WTC11 (cell line): ENCODE measurements at regions not wholly inside any gene's neighbourhood (a gene's known extent, or its start where the extent isn't known, plus 50 kb on each side); places are given as distances from the start of the nearest gene placed in this dataset.
A peak's percentile ranks its signal among the peaks of the same experiment; 100 is the strongest.

Source experiments
- ATAC-seq: fragments of 200-7000 bp; cut with Tn5 transposase; 2 replicates; pipeline ENCODE4 v1.10.0; 2021; ENCODE audit warnings: mild to moderate bottlenecking, moderate library complexity
- CTCF ChIA-PET: fragments of 300-600 bp; sonication (Branson Sonifier 250); formaldehyde crosslinking; loops from one replicate; lab custom pipeline; 2021; ENCODE audit warnings: antibody characterized with exemption; lab: Charles Lee
- POLR2A ChIA-PET: fragments of 350-600 bp; sonication (Branson Sonifier 250); formaldehyde crosslinking; loops from one replicate; lab custom pipeline; 2021; ENCODE audit warnings: antibody characterized with exemption; lab: Charles Lee
- DNase-seq: peaks from one replicate; pipeline ENCODE4 v3.0.0; 2021; ENCODE audit warnings: low spot score
- H3K27ac Mint-ChIP-seq: 2 replicates; pipeline ENCODE4 v1.8.0; 2021; ENCODE audit warnings: mixed read lengths
- H3K27me3 Mint-ChIP-seq: 2 replicates; pipeline ENCODE4 v1.8.0; 2021; ENCODE audit warnings: low read depth, mild to moderate bottlenecking, moderate library complexity, mixed read lengths
- H3K36me3 Mint-ChIP-seq: 2 replicates; pipeline ENCODE4 v1.8.0; 2021; ENCODE audit warnings: mixed read lengths
- H3K4me1 Mint-ChIP-seq: 2 replicates; pipeline ENCODE4 v1.8.0; 2022; ENCODE audit warnings: mixed read lengths
- H3K4me3 Mint-ChIP-seq: 2 replicates; pipeline ENCODE4 v1.8.0; 2021; ENCODE audit warnings: mild to moderate bottlenecking, moderate library complexity, mixed read lengths
- H3K9me3 Mint-ChIP-seq: 2 replicates; pipeline ENCODE4 v1.8.0; 2021; ENCODE audit warnings: mixed read lengths
- ATF2 ChIP-seq: sonication (generic); formaldehyde crosslinking; IDR thresholded peaks from 2 replicates; pipeline ENCODE4 v1.8.1; 2022; ENCODE audit warnings: low read depth, missing genetic modification reagents, borderline replicate concordance
- CREB1 ChIP-seq: sonication (generic); formaldehyde crosslinking; IDR thresholded peaks from 2 replicates; pipeline ENCODE4 v1.8.0; 2023; ENCODE audit warnings: mild to moderate bottlenecking, missing genetic modification reagents
- ETV6 ChIP-seq: sonication (generic); formaldehyde crosslinking; IDR thresholded peaks from 2 replicates; pipeline ENCODE4 v1.8.1; 2022; ENCODE audit warnings: mild to moderate bottlenecking, missing genetic modification reagents
- GABPB1 ChIP-seq: sonication (generic); formaldehyde crosslinking; IDR thresholded peaks from 2 replicates; pipeline ENCODE4 v1.8.1; 2023; ENCODE audit warnings: mild to moderate bottlenecking, missing genetic modification reagents
- IRF2 ChIP-seq: sonication (generic); formaldehyde crosslinking; IDR thresholded peaks from 2 replicates; pipeline ENCODE4 v1.8.0; 2022; ENCODE audit warnings: low read depth, missing genetic modification reagents, borderline replicate concordance
- MAX ChIP-seq: sonication (generic); formaldehyde crosslinking; IDR thresholded peaks from 2 replicates; pipeline ENCODE4 v1.8.0; 2022; ENCODE audit warnings: mild to moderate bottlenecking, missing genetic modification reagents
- NFE2L1 ChIP-seq: sonication (generic); formaldehyde crosslinking; IDR thresholded peaks from 2 replicates; pipeline ENCODE4 v1.8.1; 2023; ENCODE audit warnings: missing genetic modification reagents
- RELA ChIP-seq: sonication (generic); formaldehyde crosslinking; IDR thresholded peaks from 2 replicates; pipeline ENCODE4 v1.8.1; 2022; ENCODE audit warnings: missing genetic modification reagents, mild to moderate bottlenecking, borderline replicate concordance
- RORB ChIP-seq: fragments of 250-450 bp; sonication (Bioruptor Pico); IDR thresholded peaks from 2 replicates; pipeline ENCODE4 v1.9.0; 2021; ENCODE audit warnings: mild to moderate bottlenecking
- SMAD4 ChIP-seq: sonication (generic); formaldehyde crosslinking; IDR thresholded peaks from 2 replicates; pipeline ENCODE4 v1.8.0; 2022; ENCODE audit warnings: mild to moderate bottlenecking, missing genetic modification reagents
- SOX15 ChIP-seq: fragments of 250-450 bp; sonication (Bioruptor Pico); IDR thresholded peaks from 2 replicates; pipeline ENCODE4 v1.9.0; 2021; ENCODE audit warnings: mild to moderate bottlenecking
- TEAD1 ChIP-seq: sonication (generic); formaldehyde crosslinking; IDR thresholded peaks from 2 replicates; pipeline ENCODE4 v1.8.0; 2022; ENCODE audit warnings: mild to moderate bottlenecking, missing genetic modification reagents
- USF2 ChIP-seq: sonication (generic); formaldehyde crosslinking; IDR thresholded peaks from 2 replicates; pipeline ENCODE4 v1.8.1; 2023; ENCODE audit warnings: mild to moderate bottlenecking, missing genetic modification reagents, moderate library complexity
- ZNF416 ChIP-seq: fragments of 250-450 bp; sonication (Bioruptor Pico); IDR thresholded peaks from 2 replicates; pipeline ENCODE4 v1.9.0; 2021; ENCODE audit warnings: mild to moderate bottlenecking, inconsistent platforms
- TF ChIP-seq, protein P1 (sequence below): sonication (generic); formaldehyde crosslinking; IDR thresholded peaks from 2 replicates; pipeline ENCODE4 v1.8.0; 2022; ENCODE audit warnings: mild to moderate bottlenecking, missing genetic modification reagents
- TF ChIP-seq, protein P2 (sequence below): sonication (generic); formaldehyde crosslinking; IDR thresholded peaks from 2 replicates; pipeline ENCODE4 v1.8.1; 2022; ENCODE audit warnings: mild to moderate bottlenecking, moderate library complexity, missing genetic modification reagents
- TF ChIP-seq, protein P3 (sequence below): sonication (generic); formaldehyde crosslinking; conservative IDR thresholded peaks from 2 replicates; pipeline ENCODE4 v1.8.1; 2022; ENCODE audit warnings: mild to moderate bottlenecking, missing genetic modification reagents

GRCh38 chr2:164068063-164068462, 332.3 kb upstream of the FIGN start:
- CTCF ChIA-PET = no interaction called here
- Mint-ChIP-seq H3K27ac (no peak overlapping the region), H3K36me3 (no peaks in the 10 kb centered on the region), H3K27me3 (no peaks in the 10 kb centered on the region), H3K4me3 (no peak overlapping the region), H3K9me3 (no peaks in the 10 kb centered on the region), H3K4me1 (peaks cover 19% of the 10 kb centered on the region)
- DNase-seq = no peak
- ATAC-seq = peak; percentile 56
- POLR2A ChIA-PET = no interaction called here
- no peak for TF ChIP-seq NFE2L1 (CRISPR knock-in tag)

- Mint-ChIP-seq H3K36me3 (no peaks in the 10 kb centered on the region), H3K9me3 (no peaks in the 10 kb centered on the region), H3K27me3 (no peaks in the 10 kb centered on the region), H3K4me1 (peaks cover 19% of the 10 kb centered on the region), H3K27ac (no peak overlapping the region), H3K4me3 (no peak overlapping the region)
- no peak for ATAC-seq
- CTCF ChIA-PET = no interaction called here
- DNase-seq = no peak
- POLR2A ChIA-PET = no interaction called here
- TF ChIP-seq MAX (no peak), SMAD4 (CRISPR knock-in tag) (no peak), RELA (no peak), ZNF416 (CRISPR knock-in tag) (no peak), USF2 (CRISPR knock-in tag) (no peak), IRF2 (CRISPR knock-in tag) (no peak), ETV6 (no peak), GABPB1 (CRISPR knock-in tag) (no peak), RORB (no peak), TEAD1 (CRISPR knock-in tag) (no peak), CREB1 (CRISPR knock-in tag) (no peak), SOX15 (no peak)
- TF ChIP-seq, protein P1, sequence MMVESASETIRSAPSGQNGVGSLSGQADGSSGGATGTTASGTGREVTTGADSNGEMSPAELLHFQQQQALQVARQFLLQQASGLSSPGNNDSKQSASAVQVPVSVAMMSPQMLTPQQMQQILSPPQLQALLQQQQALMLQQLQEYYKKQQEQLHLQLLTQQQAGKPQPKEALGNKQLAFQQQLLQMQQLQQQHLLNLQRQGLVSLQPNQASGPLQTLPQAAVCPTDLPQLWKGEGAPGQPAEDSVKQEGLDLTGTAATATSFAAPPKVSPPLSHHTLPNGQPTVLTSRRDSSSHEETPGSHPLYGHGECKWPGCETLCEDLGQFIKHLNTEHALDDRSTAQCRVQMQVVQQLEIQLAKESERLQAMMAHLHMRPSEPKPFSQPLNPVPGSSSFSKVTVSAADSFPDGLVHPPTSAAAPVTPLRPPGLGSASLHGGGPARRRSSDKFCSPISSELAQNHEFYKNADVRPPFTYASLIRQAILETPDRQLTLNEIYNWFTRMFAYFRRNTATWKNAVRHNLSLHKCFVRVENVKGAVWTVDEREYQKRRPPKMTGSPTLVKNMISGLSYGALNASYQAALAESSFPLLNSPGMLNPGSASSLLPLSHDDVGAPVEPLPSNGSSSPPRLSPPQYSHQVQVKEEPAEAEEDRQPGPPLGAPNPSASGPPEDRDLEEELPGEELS (CRISPR knock-in tag) = no peak
- TF ChIP-seq, protein P2, sequence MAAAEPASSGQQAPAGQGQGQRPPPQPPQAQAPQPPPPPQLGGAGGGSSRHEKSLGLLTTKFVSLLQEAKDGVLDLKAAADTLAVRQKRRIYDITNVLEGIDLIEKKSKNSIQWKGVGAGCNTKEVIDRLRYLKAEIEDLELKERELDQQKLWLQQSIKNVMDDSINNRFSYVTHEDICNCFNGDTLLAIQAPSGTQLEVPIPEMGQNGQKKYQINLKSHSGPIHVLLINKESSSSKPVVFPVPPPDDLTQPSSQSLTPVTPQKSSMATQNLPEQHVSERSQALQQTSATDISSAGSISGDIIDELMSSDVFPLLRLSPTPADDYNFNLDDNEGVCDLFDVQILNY (CRISPR knock-in tag) = no peak
- TF ChIP-seq, protein P3, sequence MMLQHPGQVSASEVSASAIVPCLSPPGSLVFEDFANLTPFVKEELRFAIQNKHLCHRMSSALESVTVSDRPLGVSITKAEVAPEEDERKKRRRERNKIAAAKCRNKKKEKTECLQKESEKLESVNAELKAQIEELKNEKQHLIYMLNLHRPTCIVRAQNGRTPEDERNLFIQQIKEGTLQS (CRISPR knock-in tag) = no peak
Observed at GRCh38 chr2:164066095-164066494, 330.3 kb upstream of the FIGN start.

DNA sequence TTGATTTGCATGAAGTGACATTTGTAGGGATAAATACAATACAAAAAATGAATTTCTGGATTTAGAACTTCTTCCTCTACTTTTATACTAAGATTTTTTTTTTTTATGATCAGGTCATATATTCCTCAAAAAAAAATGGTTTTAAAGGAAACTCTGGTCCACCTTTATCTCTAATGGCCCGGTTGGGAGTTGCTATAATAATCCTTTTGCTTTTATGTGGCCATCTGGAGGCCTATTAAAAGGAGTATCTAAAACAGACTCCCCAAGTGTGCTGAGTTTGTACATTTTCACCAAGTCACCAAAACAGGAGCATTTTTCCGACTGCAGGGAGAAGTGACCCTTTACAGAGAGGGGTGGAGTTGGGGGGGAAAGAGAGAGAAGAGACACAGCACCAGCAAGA, 329.2 kb upstream of the FIGN start:
- no peak for ATAC-seq
- CTCF ChIA-PET = no interaction called here
- H3K36me3 Mint-ChIP-seq = no peaks in the 10 kb centered on the region
- H3K27me3 Mint-ChIP-seq = no peaks in the 10 kb centered on the region
- peaks cover 19% of the 10 kb centered on the region for H3K4me1 Mint-ChIP-seq
- H3K27ac Mint-ChIP-seq = no peak overlapping the region
- POLR2A ChIA-PET = no interaction called here
- no peak overlapping the region for H3K4me3 Mint-ChIP-seq
- no peak for TF ChIP-seq ATF2 (CRISPR knock-in tag)
- no peak for DNase-seq
- H3K9me3 Mint-ChIP-seq = no peaks in the 10 kb centered on the region
